NB4 (cell line): ENCODE measurements at regions not wholly inside any gene's neighbourhood (a gene's known extent, or its start where the extent isn't known, plus 50 kb on each side); places are given as distances from the start of the nearest gene placed in this dataset.
"Not testable (repeated sequence)": the region's sequence is repeated elsewhere in the genome, so short reads cannot be mapped to it uniquely, and the experiment has no call there.

ENCODE experiments used
- CTCF ChIP-seq: IDR thresholded peaks from one replicate; pipeline ENCODE4 v1.5.1; 2012; ENCODE audit warnings: low read depth, low read length
- MYC ChIP-seq: IDR thresholded peaks from 2 replicates; pipeline ENCODE4 v1.6.1; 2011; ENCODE audit warnings: low read depth, low read length

DNA sequence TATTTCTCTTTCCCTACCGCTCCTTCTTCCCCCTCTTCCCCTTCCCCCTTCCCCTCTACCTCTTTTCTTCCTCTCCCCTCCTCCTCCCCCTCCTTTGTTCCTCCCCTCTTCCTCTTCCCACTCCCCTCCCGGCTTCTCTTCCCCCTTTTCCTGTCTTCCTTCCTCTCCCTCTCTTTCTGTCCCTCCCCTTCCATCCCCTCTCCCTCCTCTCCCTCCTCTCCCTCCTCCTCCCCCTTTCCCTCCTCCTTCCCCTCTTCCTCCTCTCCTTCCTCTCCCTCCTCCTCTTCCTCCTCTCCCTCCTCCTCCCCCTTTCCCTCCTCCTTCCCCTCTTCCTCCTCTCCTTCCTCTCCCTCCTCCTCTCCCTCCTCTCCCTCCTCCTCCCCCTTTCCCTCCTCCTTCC lies 81.5 kb downstream of the TFAP2C start:
- not testable (repeated sequence) for TF ChIP-seq MYC, CTCF
